ENCODE measurements at regions not wholly inside any gene's neighbourhood (a gene's known extent, or its start where the extent isn't known, plus 50 kb on each side); places are given as distances from the start of the nearest gene placed in this dataset.

DNA sequence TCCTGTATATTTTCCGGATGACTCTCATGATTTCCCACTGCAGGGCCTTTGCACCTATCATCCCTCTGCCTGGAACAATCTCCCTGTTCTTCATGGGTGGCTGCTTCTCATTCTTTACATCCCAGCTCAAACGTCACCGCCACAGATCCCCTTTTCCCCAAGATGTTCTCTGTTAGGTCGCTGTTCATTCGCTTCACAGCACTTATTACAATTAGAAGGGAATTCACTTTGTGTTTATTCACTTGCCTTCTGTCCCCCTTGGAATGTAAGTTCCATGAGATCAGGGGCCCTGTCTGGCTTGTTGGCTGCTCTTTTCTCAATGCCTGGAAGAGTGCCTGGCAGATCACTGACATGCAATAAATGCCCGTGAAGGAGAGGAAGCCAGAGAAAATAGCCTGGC, 106.7 kb downstream of the FOXI3 start:
- no peak overlapping the region for H3K27ac ChIP-seq (ENCODE audit: low read depth in 1 of 2, low read length in 2 of 2)
- H3K4me1 ChIP-seq (ENCODE audit: insufficient read depth, low read length), result peaks cover 6% of the 10 kb centered on the region
- H3K27me3 Mint-ChIP-seq, result peaks cover 31% of the 10 kb centered on the region
- no peaks in the 10 kb centered on the region for H3K36me3 ChIP-seq (ENCODE audit: insufficient read depth, low read length)
- ChIA-PET CTCF (no interaction called here), POLR2A (no interaction called here)
- no peaks in the 10 kb centered on the region for H3K36me3 Mint-ChIP-seq (ENCODE audit: low read depth)
- H3K4me1 Mint-ChIP-seq (ENCODE audit: low read depth), result no peaks in the 10 kb centered on the region
- H3K9me3 ChIP-seq (ENCODE audit: control insufficient read depth in 1 of 2, insufficient read depth in 1 of 2, low read length in 2 of 2), result peaks cover 0 to 5% of the 10 kb centered on the region in 2 experiments
- TF ChIP-seq CTCF (IDR thresholded peaks at IDR 0.05), result no peak
- no peak for DNase-seq
- H3K4me3 ChIP-seq (ENCODE audit: low read length), result no peak overlapping the region
- intact Hi-C loops (cut with DNase I, micrococcal nuclease), result no loop called here
- ATAC-seq (ENCODE audit: poor library complexity), result no peak
- H3K27ac Mint-ChIP-seq, result no peak overlapping the region
- H3K27me3 ChIP-seq (ENCODE audit: control insufficient read depth in 1 of 2, insufficient read depth in 2 of 2, low read length in 2 of 2), result peaks cover 4 to 10% of the 10 kb centered on the region in 2 experiments
- no peak overlapping the region for H3K4me3 Mint-ChIP-seq
- peaks cover 2% of the 10 kb centered on the region for H3K9me3 Mint-ChIP-seq

DNA sequence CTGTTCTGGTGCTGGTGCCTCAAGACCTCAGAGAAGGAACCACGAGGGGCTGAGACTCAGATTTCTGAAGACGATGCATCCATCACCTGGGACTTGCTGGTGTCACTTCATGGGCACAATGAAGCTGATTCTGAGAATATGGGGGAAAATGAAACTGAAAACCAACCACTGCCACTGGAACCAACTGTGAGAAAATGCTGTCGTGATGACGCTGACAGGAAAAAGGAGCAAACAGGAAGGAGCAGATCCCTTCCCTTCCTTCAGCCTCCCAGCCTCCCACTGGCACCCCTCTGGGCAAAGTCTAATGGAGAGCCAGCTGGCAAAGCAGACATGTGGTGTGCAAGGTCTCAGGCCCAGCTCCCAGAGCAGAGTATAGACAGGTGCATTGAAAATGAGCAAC, 109.7 kb downstream of the FOXI3 start:
- peaks cover 23% of the 10 kb centered on the region for H3K27me3 Mint-ChIP-seq
- peaks cover 5% of the 10 kb centered on the region for H3K9me3 Mint-ChIP-seq
- H3K4me1 ChIP-seq (ENCODE audit: insufficient read depth, low read length), result no peaks in the 10 kb centered on the region
- H3K36me3 Mint-ChIP-seq (ENCODE audit: low read depth), result no peaks in the 10 kb centered on the region
- no peak for TF ChIP-seq CTCF (IDR thresholded peaks at IDR 0.05)
- intact Hi-C loops (cut with DNase I, micrococcal nuclease), result no loop called here
- H3K4me3 Mint-ChIP-seq, result no peak overlapping the region
- no peak overlapping the region for H3K4me3 ChIP-seq (ENCODE audit: low read length)
- no peaks in the 10 kb centered on the region for H3K9me3 ChIP-seq (ENCODE audit: control insufficient read depth in 1 of 2, insufficient read depth in 1 of 2, low read length in 2 of 2)
- H3K27me3 ChIP-seq (ENCODE audit: control insufficient read depth in 1 of 2, insufficient read depth in 2 of 2, low read length in 2 of 2), result no peaks in the 10 kb centered on the region
- H3K27ac Mint-ChIP-seq, result no peak overlapping the region
- ChIA-PET CTCF (interaction anchor here (0.6 to 1.3 kb wide), 2 partner anchors 8 to 127 kb away, joined by 3 read pairs; no protein-coding TSS in a partner anchor), POLR2A (no interaction called here)
- no peaks in the 10 kb centered on the region for H3K36me3 ChIP-seq (ENCODE audit: insufficient read depth, low read length)
- H3K4me1 Mint-ChIP-seq (ENCODE audit: low read depth), result no peaks in the 10 kb centered on the region
- DNase-seq (peak in 1 of 14 experiments; percentile 19), ATAC-seq (ENCODE audit: poor library complexity) (no peak)
- H3K27ac ChIP-seq (ENCODE audit: low read depth in 1 of 2, low read length in 2 of 2), result no peak overlapping the region

DNA sequence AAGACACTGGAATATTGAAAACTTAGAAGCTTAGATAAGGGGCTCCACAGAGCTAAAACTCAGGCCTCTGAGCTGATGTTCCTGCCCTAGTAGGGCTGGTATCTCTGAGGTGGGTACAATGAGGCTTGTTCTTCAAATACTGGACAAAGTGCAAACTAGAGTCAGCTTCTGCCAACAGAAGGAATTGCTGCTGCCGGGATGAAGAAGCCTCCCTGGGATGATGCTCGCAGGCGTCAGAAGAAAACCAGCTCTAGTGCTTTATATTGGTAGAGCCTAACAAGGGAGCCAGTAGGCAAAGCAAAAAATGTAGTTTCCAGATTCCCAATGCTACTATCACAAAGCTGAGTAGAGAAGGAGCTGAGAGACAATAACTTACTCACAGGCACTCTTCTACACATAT, 118.1 kb downstream of the FOXI3 start:
- no peak overlapping the region for H3K4me3 Mint-ChIP-seq
- CTCF ChIA-PET, result interaction anchor here (1.5 kb wide), 1 partner anchor 9 kb away, joined by 3 read pairs; no protein-coding TSS in a partner anchor
- intact Hi-C loops (cut with DNase I, micrococcal nuclease), result no loop called here
- no peaks in the 10 kb centered on the region for H3K4me1 ChIP-seq (ENCODE audit: insufficient read depth, low read length)
- no peaks in the 10 kb centered on the region for H3K9me3 ChIP-seq (ENCODE audit: control insufficient read depth in 1 of 2, insufficient read depth in 1 of 2, low read length in 2 of 2)
- no peak overlapping the region for H3K27ac Mint-ChIP-seq
- H3K4me1 Mint-ChIP-seq (ENCODE audit: low read depth), result no peaks in the 10 kb centered on the region
- H3K27ac ChIP-seq (ENCODE audit: low read depth in 1 of 2, low read length in 2 of 2), result no peak overlapping the region
- no peaks in the 10 kb centered on the region for H3K36me3 ChIP-seq (ENCODE audit: insufficient read depth, low read length)
- no peaks in the 10 kb centered on the region for H3K9me3 Mint-ChIP-seq
- H3K27me3 Mint-ChIP-seq, result peaks cover 39% of the 10 kb centered on the region
- POLR2A ChIA-PET, result no interaction called here
- ATAC-seq (ENCODE audit: poor library complexity) (no peak), DNase-seq (no peak)
- H3K36me3 Mint-ChIP-seq (ENCODE audit: low read depth), result no peaks in the 10 kb centered on the region
- peaks cover 5 to 8% of the 10 kb centered on the region in 2 experiments for H3K27me3 ChIP-seq (ENCODE audit: control insufficient read depth in 1 of 2, insufficient read depth in 2 of 2, low read length in 2 of 2)
- TF ChIP-seq CTCF (IDR thresholded peaks at IDR 0.05), result no peak
- no peak overlapping the region for H3K4me3 ChIP-seq (ENCODE audit: low read length)
